ENCODE measurements at regions not wholly inside any gene's neighbourhood (a gene's known extent, or its start where the extent isn't known, plus 50 kb on each side); places are given as distances from the start of the nearest gene placed in this dataset.

DNA sequence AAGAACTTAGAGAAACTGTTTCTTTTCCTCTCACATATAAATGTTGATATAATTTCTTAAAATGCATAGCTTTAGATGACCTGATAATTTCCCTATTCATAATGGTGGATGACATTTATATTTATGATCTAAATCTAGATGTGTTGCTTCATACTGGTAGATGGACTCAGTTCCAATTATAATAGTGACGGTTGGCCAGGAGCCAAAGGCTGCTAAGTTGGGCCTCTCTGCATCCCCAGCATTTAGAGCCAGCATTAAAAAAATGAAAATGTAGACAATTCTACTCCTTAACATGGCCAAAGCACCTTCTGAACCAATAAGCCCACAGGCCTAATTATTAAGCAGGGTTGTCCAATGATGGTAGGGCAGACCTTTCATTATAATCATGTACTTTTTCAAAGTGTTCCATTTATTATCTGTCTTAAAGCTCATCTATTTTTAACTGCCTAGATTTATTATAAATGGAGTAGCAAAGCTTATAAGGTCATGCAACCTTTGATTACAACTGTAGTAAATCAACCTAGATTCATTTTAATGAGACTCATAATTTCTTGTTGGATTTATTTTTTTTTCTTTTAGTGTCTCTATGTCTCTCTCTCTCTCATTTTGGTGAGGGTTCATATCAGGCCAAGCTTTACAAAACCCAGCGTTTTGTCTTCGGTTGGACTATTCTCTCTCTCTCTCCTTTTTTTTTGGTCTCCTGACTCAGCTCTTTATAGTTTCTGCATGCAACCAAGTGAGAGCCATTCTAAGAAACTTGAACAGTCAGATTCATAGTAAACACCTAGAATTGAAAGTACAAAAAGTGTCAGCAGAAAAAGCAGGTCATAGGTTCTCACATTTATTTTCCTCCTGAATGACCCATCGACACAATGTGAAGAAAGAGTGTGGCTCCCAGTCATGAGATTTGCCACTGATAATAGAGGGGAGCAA, 2016.1 kb upstream of the PIK3C3 start:
- in situ Hi-C loops (cut with HindIII; ENCODE audit: low pct_unique_long_range_greater_than_20kb, low sequenced_read_pairs): no loop called here
- no peak for TF ChIP-seq JUND (IDR thresholded peaks at IDR 0.05; ENCODE audit: low read depth)

DNA sequence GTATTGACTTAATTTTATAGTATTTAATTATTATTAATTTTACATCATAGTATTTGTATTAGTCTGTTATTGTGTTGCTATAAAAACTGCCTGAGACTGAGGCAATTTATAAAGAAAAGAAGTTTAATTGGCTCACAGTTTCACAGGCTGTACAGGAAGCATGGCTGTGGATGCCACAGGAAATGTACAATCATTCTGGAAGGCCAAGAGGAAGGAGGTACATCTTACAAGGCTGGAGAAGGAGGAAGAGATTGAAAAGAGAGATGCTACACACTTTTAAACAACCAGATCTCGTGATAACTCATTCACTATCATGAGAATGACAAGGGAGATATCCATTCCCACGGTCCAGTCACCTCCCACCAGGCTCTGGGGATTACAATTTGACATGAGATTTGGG, 2019.4 kb upstream of the PIK3C3 start:
- no peak for TF ChIP-seq JUND (IDR thresholded peaks at IDR 0.05; ENCODE audit: low read depth)
- no peak for DNase-seq (ENCODE audit: low read depth in 1 of 2, low spot score in 1 of 2)
- in situ Hi-C loops (cut with HindIII; ENCODE audit: low pct_unique_long_range_greater_than_20kb, low sequenced_read_pairs): no loop called here

More for the DNA sequence above, 2016.1 kb upstream of the PIK3C3 start:
- DNase-seq (ENCODE audit: low read depth in 1 of 2, low spot score in 1 of 2): no peak

DNA sequence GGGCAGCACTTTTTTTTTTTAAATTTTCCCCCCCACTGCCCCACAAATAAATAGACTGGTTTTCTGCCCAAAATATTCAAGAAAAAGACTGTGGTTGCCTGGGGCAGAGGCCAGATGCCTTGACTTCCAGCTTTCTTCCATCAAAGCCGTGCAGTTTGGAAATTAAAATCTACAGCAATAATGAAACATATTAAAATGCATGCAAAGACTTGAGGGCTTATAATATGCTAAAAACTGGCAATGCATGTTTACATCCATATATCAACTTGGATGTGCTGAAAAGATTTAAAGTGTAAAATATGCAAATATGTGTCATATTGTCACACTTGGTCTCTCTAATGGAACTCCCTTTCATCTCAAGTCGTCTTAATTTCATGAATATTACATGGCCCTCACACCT, 2036.2 kb upstream of the PIK3C3 start:
- no peak for TF ChIP-seq JUND (IDR thresholded peaks at IDR 0.05; ENCODE audit: low read depth)

GRCh38 chr18:39913672-39914366, 2041.2 kb upstream of the PIK3C3 start:
- DNase-seq (ENCODE audit: low read depth in 1 of 2, low spot score in 1 of 2): no peak
- in situ Hi-C loops (cut with HindIII; ENCODE audit: low pct_unique_long_range_greater_than_20kb, low sequenced_read_pairs): no loop called here
- TF ChIP-seq JUND (IDR thresholded peaks at IDR 0.05; ENCODE audit: low read depth): no peak

More for the DNA sequence above, 2036.2 kb upstream of the PIK3C3 start:
- in situ Hi-C loops (cut with HindIII; ENCODE audit: low pct_unique_long_range_greater_than_20kb, low sequenced_read_pairs): no loop called here
- no peak for DNase-seq (ENCODE audit: low read depth in 1 of 2, low spot score in 1 of 2)

- in situ Hi-C loops (cut with HindIII; ENCODE audit: low pct_unique_long_range_greater_than_20kb, low sequenced_read_pairs): no loop called here
- no peak for TF ChIP-seq JUND (IDR thresholded peaks at IDR 0.05; ENCODE audit: low read depth)
Observed at GRCh38 chr18:39911716-39912115, 2043.3 kb upstream of the PIK3C3 start.

GRCh38 chr18:39909706-39910105, 2045.3 kb upstream of the PIK3C3 start:
- no peak for TF ChIP-seq JUND (IDR thresholded peaks at IDR 0.05; ENCODE audit: low read depth)
- no peak for DNase-seq (ENCODE audit: low read depth in 1 of 2, low spot score in 1 of 2)
- in situ Hi-C loops (cut with HindIII; ENCODE audit: low pct_unique_long_range_greater_than_20kb, low sequenced_read_pairs): no loop called here

More at GRCh38 chr18:39911716-39912115, 2043.3 kb upstream of the PIK3C3 start:
- no peak for DNase-seq (ENCODE audit: low read depth in 1 of 2, low spot score in 1 of 2)

DNA sequence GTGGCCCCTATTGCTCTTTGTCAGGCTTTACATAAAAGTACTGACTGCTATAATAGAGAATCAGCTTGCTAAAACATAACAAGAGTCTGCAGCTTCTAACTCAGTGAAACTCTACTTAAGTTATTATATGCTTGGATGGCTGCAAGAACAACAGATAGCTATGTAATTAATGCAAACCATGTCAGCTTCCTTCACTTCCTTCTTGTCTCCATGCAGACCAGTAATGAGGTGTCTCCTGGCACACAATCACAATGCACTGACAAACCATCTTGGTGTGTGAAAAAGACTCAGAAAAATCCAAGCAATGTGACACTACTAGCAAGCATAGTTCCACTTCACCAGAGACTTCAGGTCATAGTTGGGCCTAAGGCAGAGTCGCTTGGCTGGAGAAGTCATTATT, 2068.9 kb upstream of the PIK3C3 start:
- no peak for TF ChIP-seq JUND (IDR thresholded peaks at IDR 0.05; ENCODE audit: low read depth)
- in situ Hi-C loops (cut with HindIII; ENCODE audit: low pct_unique_long_range_greater_than_20kb, low sequenced_read_pairs): no loop called here
- DNase-seq (ENCODE audit: low read depth in 1 of 2, low spot score in 1 of 2): no peak

DNA sequence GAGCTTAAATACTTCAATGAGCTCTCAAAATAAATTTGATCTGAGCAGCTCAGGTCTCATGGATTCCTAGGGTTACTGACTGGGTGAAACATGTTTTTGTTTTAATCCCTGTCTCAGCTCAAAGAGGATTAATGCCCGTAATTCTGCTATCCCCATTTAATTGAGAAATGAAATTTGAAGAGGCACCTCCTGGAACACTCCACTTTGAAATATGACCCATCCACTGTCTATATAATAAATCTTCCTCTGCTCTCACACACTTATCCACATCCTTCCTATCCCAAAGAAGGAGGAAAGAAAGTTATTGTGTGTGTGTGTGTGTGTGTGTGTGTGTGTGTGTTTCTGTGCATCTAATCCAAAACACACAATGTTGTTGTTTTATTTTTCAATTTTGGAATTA, 2082.4 kb upstream of the PIK3C3 start:
- DNase-seq (ENCODE audit: low read depth in 1 of 2, low spot score in 1 of 2): no peak
- no peak for TF ChIP-seq JUND (IDR thresholded peaks at IDR 0.05; ENCODE audit: low read depth)
- in situ Hi-C loops (cut with HindIII; ENCODE audit: low pct_unique_long_range_greater_than_20kb, low sequenced_read_pairs): no loop called here

DNA sequence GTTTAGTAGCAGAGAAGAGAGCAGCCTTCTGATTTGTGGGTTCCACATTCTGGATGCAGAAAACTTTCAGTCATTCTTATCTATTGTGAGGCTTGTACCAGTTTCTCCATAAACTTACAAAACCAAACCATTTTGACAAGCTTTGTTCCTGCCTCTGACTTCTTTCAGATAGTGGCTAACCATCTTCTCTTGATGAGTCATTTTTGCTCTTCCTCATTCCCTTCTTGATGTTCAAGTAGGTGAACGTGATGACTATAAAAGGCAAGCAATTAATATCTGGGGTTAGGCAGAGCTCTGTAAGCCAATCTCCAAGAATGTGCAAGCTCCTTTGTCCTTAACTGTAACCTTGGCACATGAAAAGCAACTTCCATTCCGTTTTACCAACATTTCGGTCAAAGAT, 2083.1 kb upstream of the PIK3C3 start:
- in situ Hi-C loops (cut with HindIII; ENCODE audit: low pct_unique_long_range_greater_than_20kb, low sequenced_read_pairs): no loop called here
- no peak for TF ChIP-seq JUND (IDR thresholded peaks at IDR 0.05; ENCODE audit: low read depth)

GRCh38 chr18:39870591-39870990, 2084.4 kb upstream of the PIK3C3 start:
- TF ChIP-seq JUND (IDR thresholded peaks at IDR 0.05; ENCODE audit: low read depth): no peak
- DNase-seq (ENCODE audit: low read depth in 1 of 2, low spot score in 1 of 2): no peak
- in situ Hi-C loops (cut with HindIII; ENCODE audit: low pct_unique_long_range_greater_than_20kb, low sequenced_read_pairs): no loop called here

More for the DNA sequence above, 2083.1 kb upstream of the PIK3C3 start:
- no peak for DNase-seq (ENCODE audit: low read depth in 1 of 2, low spot score in 1 of 2)

DNA sequence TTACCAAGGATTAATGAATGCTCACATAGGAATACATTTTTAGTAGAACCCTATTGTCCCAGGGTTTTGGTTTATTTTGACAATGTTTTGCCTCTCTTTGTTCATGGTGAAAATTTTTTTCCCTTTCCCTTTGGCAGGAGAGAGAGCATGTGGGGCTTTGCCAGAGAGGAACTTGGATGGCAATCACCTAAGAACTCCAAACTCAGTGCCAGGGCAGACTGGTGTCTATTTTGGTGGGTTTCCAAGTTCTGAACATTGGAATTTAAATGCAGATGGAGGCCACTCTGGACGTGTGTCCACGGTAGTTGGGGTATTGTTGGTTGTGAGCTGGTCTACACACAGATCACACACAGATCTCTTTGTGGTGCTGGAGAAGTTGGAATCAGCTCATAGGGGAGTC, 2091.1 kb upstream of the PIK3C3 start:
- no peak for DNase-seq (ENCODE audit: low read depth in 1 of 2, low spot score in 1 of 2)
- no peak for TF ChIP-seq JUND (IDR thresholded peaks at IDR 0.05; ENCODE audit: low read depth)
- in situ Hi-C loops (cut with HindIII; ENCODE audit: low pct_unique_long_range_greater_than_20kb, low sequenced_read_pairs): no loop called here

- no peak for TF ChIP-seq JUND (IDR thresholded peaks at IDR 0.05; ENCODE audit: low read depth)
- in situ Hi-C loops (cut with HindIII; ENCODE audit: low pct_unique_long_range_greater_than_20kb, low sequenced_read_pairs): no loop called here
- no peak for DNase-seq (ENCODE audit: low read depth in 1 of 2, low spot score in 1 of 2)
Observed at GRCh38 chr18:39862341-39862740, 2092.7 kb upstream of the PIK3C3 start.

DNA sequence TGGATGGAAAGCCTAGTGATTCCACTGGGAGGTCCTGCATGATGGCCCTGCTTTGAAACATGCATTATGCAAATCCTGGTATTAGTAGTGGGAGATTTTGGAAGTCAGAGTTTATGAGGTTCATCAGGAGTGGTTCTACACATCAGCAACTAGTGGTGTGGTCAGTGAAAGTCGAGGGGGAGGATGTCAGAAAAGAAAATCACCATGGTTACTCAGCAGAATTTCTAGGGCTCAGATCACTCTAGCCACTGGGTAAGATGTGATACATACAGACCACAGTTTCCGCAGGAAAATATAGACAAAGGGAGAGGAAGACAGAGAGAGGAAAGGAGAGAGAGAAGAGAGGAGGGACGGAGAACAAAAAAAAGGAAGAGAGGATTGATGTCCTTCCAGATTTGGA, 2100.7 kb upstream of the PIK3C3 start:
- no peak for TF ChIP-seq JUND (IDR thresholded peaks at IDR 0.05; ENCODE audit: low read depth)
- no peak for DNase-seq (ENCODE audit: low read depth in 1 of 2, low spot score in 1 of 2)
- in situ Hi-C loops (cut with HindIII; ENCODE audit: low pct_unique_long_range_greater_than_20kb, low sequenced_read_pairs): no loop called here

All from T47D (cell line).